ENCODE measurements at regions not wholly inside any gene's neighbourhood (a gene's known extent, or its start where the extent isn't known, plus 50 kb on each side); places are given as distances from the start of the nearest gene placed in this dataset.

GRCh38 chr10:47053081-47053798 lies 142.0 kb downstream of the PTPN20 start:
- no peak for DNase-seq

GRCh38 chr10:47054974-47055373 lies 143.7 kb downstream of the PTPN20 start:
- no peak for DNase-seq

- DNase-seq, result no peak
These were observed 144.4 kb downstream of the PTPN20 start for GRCh38 chr10:47055386-47056246.

- DNase-seq, result no peak
These were observed 145.0 kb downstream of the PTPN20 start for GRCh38 chr10:47056247-47056510.

- DNase-seq, result no peak
These were observed 146.2 kb downstream of the PTPN20 start for GRCh38 chr10:47057471-47057870.

- no peak for DNase-seq
These were observed 146.9 kb downstream of the PTPN20 start for GRCh38 chr10:47058032-47058702.

- DNase-seq, result no peak
These were observed 147.7 kb downstream of the PTPN20 start for GRCh38 chr10:47058961-47059391.

- DNase-seq, result no peak
These were observed 148.5 kb downstream of the PTPN20 start for GRCh38 chr10:47059606-47060311.

- DNase-seq, result no peak
These were observed 149.1 kb downstream of the PTPN20 start for GRCh38 chr10:47060356-47060755.

- no peak for DNase-seq
These were observed 149.8 kb downstream of the PTPN20 start for GRCh38 chr10:47060993-47061500.

- DNase-seq, result no peak
These were observed 150.5 kb downstream of the PTPN20 start for GRCh38 chr10:47061776-47062175.

- no peak for DNase-seq
These were observed 151.4 kb downstream of the PTPN20 start for GRCh38 chr10:47062441-47063200.

GRCh38 chr10:47063858-47064257 lies 152.6 kb downstream of the PTPN20 start:
- no peak for DNase-seq

GRCh38 chr10:47065903-47066302 lies 154.7 kb downstream of the PTPN20 start:
- no peak for DNase-seq

GRCh38 chr10:47067949-47068940 lies 157.0 kb downstream of the PTPN20 start:
- no peak for DNase-seq

GRCh38 chr10:47070541-47070940 lies 159.3 kb downstream of the PTPN20 start:
- DNase-seq, result no peak

- DNase-seq, result no peak
These were observed 160.7 kb downstream of the PTPN20 start for GRCh38 chr10:47071891-47072290.

GRCh38 chr10:47073967-47074366 lies 162.7 kb downstream of the PTPN20 start:
- no peak for DNase-seq

GRCh38 chr10:47076949-47077361 lies 165.7 kb downstream of the PTPN20 start:
- DNase-seq, result no peak

GRCh38 chr10:47077386-47077785 lies 166.2 kb downstream of the PTPN20 start:
- no peak for DNase-seq

- DNase-seq, result no peak
These were observed 166.7 kb downstream of the PTPN20 start for GRCh38 chr10:47077941-47078340.
